ENCODE measurements at regions not wholly inside any gene's neighbourhood (a gene's known extent, or its start where the extent isn't known, plus 50 kb on each side); places are given as distances from the start of the nearest gene placed in this dataset.

DNA sequence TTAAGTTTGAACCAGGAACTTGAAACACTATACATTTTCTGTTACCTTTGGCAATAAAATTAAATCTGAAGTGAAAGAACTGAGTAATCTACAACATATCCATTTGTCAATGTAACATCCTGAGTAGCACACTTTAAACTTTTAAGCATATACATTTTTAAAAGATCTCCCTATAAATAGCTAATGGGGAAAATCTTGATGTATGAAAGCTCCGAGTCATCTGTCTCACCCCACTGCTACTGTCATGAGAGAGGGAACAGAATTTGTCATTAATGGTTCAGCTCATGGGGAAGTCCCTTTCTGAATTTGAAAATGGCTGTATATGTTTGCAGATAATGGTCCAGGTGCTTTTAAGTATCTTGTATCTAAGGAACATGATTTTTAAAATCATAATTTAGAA, 55.2 kb upstream of the NOX3 start:
- no peak overlapping the region for H3K4me3 ChIP-seq (ENCODE audit: low read length)
- TF ChIP-seq ZNF274 (IDR thresholded peaks at IDR 0.05; ENCODE audit: low read depth, low read length) = no peak

DNA sequence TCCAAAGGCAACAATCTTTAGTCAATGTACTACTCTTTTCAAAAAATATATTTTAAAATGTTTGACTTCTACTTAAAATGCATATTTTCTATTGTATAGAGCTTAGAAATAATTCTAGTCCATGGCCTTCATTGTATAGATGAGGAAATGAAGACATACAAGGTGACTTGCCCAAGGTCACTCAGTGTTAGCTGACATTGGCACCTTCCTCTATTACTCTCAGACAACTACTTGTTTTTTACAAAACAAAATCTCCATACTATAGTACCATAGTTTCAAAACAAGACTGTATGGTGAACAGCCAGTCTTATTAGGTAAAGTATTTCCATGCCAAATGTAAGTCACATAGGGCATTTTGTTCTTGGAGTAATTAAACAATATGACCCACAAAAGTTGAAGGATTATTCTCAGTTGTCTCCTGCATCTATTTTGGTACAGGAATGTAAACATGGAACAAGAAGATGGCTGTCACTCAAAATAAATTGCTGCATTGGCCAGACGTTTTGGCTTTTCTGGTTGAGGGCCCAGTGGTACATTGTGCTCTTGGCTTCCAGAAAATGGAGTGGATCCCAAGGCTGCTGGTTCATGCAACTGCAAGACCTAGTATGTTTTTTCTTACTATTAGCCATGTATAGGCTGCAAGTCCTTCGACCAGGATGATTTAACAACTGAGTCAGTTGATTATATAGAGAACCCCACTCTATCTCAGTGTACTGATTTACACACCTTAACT, 54.3 kb upstream of the NOX3 start:
- no peak for TF ChIP-seq ZNF274 (IDR thresholded peaks at IDR 0.05; ENCODE audit: low read depth, low read length)
- no peak overlapping the region for H3K4me3 ChIP-seq (ENCODE audit: low read length)

DNA sequence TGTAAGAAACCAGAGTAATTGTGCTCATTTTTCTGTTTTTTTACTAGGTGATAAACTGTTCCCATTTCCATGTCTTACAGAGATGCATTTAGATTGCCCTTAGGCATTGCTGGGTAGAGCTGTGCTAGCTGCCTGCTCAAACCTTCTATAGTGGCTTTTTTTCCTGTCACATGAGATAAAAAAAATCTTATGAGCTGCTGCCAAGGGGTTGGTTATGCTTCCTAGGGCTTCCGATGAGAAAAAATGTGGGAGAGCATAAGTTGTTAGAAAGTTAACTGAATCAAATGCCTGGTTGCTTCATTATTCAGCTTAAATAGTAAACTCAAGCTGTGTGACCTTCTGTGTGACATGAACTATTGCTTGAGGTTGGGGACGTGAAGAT, 50.0 kb upstream of the NOX3 start:
- no peak for TF ChIP-seq ZNF274 (IDR thresholded peaks at IDR 0.05; ENCODE audit: low read depth, low read length)
- no peak overlapping the region for H3K4me3 ChIP-seq (ENCODE audit: low read length)
